ENCODE measurements at regions not wholly inside any gene's neighbourhood (a gene's known extent, or its start where the extent isn't known, plus 50 kb on each side); places are given as distances from the start of the nearest gene placed in this dataset.

DNA sequence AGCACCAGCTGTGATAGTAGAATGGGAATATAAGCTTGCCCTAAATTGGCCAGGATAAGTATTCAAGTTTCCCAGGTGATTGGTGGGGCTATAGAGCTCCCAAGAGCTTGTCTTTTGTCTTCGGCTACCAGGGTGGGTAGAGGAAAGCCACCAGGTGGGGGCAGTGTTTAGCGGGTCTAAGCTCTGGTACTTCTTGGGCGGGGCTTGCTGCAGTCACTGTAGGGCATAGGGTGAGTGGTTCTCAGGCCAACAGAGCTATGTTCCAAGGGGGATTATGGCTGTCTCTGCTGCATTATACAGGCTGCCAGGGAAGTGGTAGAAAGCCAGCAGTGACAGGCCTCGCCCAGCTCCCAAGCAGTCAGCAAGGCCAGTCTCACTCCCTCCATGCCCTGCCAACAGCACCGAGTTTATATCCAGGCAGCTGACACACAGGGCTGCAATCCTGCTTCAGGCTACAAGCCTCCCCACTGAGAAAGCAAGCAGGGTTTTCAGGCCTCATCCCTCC lies 110.7 kb downstream of the ZNF467 start:
- TF ChIP-seq, protein P1, sequence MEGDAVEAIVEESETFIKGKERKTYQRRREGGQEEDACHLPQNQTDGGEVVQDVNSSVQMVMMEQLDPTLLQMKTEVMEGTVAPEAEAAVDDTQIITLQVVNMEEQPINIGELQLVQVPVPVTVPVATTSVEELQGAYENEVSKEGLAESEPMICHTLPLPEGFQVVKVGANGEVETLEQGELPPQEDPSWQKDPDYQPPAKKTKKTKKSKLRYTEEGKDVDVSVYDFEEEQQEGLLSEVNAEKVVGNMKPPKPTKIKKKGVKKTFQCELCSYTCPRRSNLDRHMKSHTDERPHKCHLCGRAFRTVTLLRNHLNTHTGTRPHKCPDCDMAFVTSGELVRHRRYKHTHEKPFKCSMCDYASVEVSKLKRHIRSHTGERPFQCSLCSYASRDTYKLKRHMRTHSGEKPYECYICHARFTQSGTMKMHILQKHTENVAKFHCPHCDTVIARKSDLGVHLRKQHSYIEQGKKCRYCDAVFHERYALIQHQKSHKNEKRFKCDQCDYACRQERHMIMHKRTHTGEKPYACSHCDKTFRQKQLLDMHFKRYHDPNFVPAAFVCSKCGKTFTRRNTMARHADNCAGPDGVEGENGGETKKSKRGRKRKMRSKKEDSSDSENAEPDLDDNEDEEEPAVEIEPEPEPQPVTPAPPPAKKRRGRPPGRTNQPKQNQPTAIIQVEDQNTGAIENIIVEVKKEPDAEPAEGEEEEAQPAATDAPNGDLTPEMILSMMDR (IDR thresholded peaks at IDR 0.05 in 4 of 5, conservative IDR thresholded peaks at IDR 0.05 in 1 of 5) = peak; percentile 47 to 78 (median 68)
- no peak for TF ChIP-seq POLR2A (IDR thresholded peaks at IDR 0.05)

All from gastrocnemius medialis (tissue), 4 donors.